ENCODE measurements at regions not wholly inside any gene's neighbourhood (a gene's known extent, or its start where the extent isn't known, plus 50 kb on each side); places are given as distances from the start of the nearest gene placed in this dataset.

DNA sequence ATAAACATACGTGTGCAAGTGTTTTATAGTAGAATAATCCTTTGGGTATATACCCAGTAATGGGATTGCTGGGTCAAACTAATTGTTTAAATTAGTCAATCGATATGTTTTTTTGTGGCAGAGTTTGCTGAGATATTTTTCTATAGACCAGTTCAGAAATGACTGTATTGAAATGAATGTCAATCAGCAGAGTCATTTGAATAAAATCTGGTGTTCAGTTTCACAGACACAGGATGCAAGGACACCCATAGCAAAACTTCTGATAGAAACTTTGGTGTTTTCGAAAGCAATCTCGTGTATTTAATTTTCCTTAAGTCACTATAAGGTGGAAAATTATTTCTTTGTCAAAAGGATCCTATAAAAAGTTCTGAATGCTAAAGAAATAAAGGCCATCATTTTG is 434.4 kb downstream of the RAP2B start (continued):
- no peak for TF ChIP-seq CREM (CRISPR knock-in tag; IDR thresholded peaks at IDR 0.05)
- TF ChIP-seq KAT7 (CRISPR knock-in tag; IDR thresholded peaks at IDR 0.05; ENCODE audit: borderline replicate concordance), result no peak
- TF ChIP-seq ZNF219 (CRISPR knock-in tag; IDR thresholded peaks at IDR 0.05; ENCODE audit: borderline replicate concordance), result no peak
- no peak for TF ChIP-seq NFE2L1 (CRISPR knock-in tag; IDR thresholded peaks at IDR 0.05)
- no peak for TF ChIP-seq JAZF1 (CRISPR knock-in tag; IDR thresholded peaks at IDR 0.05)
- TF ChIP-seq ZNF121 (CRISPR knock-in tag; IDR thresholded peaks at IDR 0.05), result no peak
- TF ChIP-seq, protein P1, sequence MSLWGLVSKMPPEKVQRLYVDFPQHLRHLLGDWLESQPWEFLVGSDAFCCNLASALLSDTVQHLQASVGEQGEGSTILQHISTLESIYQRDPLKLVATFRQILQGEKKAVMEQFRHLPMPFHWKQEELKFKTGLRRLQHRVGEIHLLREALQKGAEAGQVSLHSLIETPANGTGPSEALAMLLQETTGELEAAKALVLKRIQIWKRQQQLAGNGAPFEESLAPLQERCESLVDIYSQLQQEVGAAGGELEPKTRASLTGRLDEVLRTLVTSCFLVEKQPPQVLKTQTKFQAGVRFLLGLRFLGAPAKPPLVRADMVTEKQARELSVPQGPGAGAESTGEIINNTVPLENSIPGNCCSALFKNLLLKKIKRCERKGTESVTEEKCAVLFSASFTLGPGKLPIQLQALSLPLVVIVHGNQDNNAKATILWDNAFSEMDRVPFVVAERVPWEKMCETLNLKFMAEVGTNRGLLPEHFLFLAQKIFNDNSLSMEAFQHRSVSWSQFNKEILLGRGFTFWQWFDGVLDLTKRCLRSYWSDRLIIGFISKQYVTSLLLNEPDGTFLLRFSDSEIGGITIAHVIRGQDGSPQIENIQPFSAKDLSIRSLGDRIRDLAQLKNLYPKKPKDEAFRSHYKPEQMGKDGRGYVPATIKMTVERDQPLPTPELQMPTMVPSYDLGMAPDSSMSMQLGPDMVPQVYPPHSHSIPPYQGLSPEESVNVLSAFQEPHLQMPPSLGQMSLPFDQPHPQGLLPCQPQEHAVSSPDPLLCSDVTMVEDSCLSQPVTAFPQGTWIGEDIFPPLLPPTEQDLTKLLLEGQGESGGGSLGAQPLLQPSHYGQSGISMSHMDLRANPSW (CRISPR knock-in tag; conservative IDR thresholded peaks at IDR 0.05; ENCODE audit: low read depth), result no peak
- TF ChIP-seq ZBTB21 (CRISPR knock-in tag; IDR thresholded peaks at IDR 0.05; ENCODE audit: borderline replicate concordance), result no peak

DNA sequence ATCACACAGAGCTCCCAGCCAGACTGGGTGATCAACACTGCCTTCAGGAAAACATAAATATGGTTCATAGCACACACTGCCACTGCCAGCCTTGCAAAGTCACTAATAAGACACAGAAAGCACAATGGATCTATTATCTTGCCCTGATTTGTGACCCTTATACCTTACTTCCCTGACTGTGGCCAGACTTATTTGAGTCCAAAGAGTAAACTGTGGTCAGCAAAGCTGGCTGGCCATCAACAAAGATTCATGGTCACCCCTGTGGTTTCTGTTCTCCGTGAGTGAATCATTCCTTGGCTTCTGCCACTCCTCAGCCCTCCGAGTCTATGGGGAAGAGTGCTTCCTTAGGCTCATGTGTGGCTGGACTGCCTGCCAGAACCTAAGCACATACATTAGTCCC is 437.7 kb downstream of the RAP2B start:
- Mint-ChIP-seq H3K9me3 (0 out of 2 replicates have a peak, but pooled peaks cover 4% of the 10 kb centered on the region), H3K27me3 (ENCODE audit: low read depth) (no peaks in the 10 kb centered on the region), H3K4me1 (0 out of 2 replicates have a peak, but pooled peaks cover 3% of the 10 kb centered on the region), H3K27ac (no peak overlapping the region), H3K36me3 (no peaks in the 10 kb centered on the region), H3K4me3 (no peak overlapping the region)
- ATAC-seq (no peak), DNase-seq (ENCODE audit: low spot score) (no peak)
- ChIA-PET CTCF (no interaction called here), POLR2A (no interaction called here)
- TF ChIP-seq, protein P2, sequence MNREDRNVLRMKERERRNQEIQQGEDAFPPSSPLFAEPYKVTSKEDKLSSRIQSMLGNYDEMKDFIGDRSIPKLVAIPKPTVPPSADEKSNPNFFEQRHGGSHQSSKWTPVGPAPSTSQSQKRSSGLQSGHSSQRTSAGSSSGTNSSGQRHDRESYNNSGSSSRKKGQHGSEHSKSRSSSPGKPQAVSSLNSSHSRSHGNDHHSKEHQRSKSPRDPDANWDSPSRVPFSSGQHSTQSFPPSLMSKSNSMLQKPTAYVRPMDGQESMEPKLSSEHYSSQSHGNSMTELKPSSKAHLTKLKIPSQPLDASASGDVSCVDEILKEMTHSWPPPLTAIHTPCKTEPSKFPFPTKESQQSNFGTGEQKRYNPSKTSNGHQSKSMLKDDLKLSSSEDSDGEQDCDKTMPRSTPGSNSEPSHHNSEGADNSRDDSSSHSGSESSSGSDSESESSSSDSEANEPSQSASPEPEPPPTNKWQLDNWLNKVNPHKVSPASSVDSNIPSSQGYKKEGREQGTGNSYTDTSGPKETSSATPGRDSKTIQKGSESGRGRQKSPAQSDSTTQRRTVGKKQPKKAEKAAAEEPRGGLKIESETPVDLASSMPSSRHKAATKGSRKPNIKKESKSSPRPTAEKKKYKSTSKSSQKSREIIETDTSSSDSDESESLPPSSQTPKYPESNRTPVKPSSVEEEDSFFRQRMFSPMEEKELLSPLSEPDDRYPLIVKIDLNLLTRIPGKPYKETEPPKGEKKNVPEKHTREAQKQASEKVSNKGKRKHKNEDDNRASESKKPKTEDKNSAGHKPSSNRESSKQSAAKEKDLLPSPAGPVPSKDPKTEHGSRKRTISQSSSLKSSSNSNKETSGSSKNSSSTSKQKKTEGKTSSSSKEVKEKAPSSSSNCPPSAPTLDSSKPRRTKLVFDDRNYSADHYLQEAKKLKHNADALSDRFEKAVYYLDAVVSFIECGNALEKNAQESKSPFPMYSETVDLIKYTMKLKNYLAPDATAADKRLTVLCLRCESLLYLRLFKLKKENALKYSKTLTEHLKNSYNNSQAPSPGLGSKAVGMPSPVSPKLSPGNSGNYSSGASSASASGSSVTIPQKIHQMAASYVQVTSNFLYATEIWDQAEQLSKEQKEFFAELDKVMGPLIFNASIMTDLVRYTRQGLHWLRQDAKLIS (CRISPR knock-in tag; IDR thresholded peaks at IDR 0.05; ENCODE audit: borderline replicate concordance), result no peak
- no peak for TF ChIP-seq NFE2L1 (CRISPR knock-in tag; IDR thresholded peaks at IDR 0.05)

- Mint-ChIP-seq H3K4me3 (no peak overlapping the region), H3K27ac (no peak overlapping the region), H3K36me3 (no peaks in the 10 kb centered on the region), H3K27me3 (ENCODE audit: low read depth) (no peaks in the 10 kb centered on the region), H3K9me3 (0 out of 2 replicates have a peak, but pooled peaks cover 4% of the 10 kb centered on the region), H3K4me1 (0 out of 2 replicates have a peak, but pooled peaks cover 3% of the 10 kb centered on the region)
- DNase-seq (ENCODE audit: low spot score) (no peak), ATAC-seq (no peak)
- CTCF ChIA-PET, result no interaction called here
- POLR2A ChIA-PET, result interaction anchor here (0.6 kb wide), 1 partner anchor 358 kb away, joined by 3 read pairs; no protein-coding TSS in a partner anchor
- TF ChIP-seq CREM (CRISPR knock-in tag; IDR thresholded peaks at IDR 0.05), result no peak
- no peak for TF ChIP-seq IRF1 (CRISPR knock-in tag; IDR thresholded peaks at IDR 0.05)
- TF ChIP-seq NR2C2 (CRISPR knock-in tag; IDR thresholded peaks at IDR 0.05), result no peak
- no peak for TF ChIP-seq TCF7 (CRISPR knock-in tag; IDR thresholded peaks at IDR 0.05; ENCODE audit: low read depth)
- TF ChIP-seq, protein P3, sequence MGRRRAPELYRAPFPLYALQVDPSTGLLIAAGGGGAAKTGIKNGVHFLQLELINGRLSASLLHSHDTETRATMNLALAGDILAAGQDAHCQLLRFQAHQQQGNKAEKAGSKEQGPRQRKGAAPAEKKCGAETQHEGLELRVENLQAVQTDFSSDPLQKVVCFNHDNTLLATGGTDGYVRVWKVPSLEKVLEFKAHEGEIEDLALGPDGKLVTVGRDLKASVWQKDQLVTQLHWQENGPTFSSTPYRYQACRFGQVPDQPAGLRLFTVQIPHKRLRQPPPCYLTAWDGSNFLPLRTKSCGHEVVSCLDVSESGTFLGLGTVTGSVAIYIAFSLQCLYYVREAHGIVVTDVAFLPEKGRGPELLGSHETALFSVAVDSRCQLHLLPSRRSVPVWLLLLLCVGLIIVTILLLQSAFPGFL (CRISPR knock-in tag; IDR thresholded peaks at IDR 0.05; ENCODE audit: borderline replicate concordance), result no peak
- no peak for TF ChIP-seq RELA (CRISPR knock-in tag; IDR thresholded peaks at IDR 0.05; ENCODE audit: borderline replicate concordance)
- no peak for TF ChIP-seq ATF1 (CRISPR knock-in tag; IDR thresholded peaks at IDR 0.05)
- TF ChIP-seq HMGXB4 (CRISPR knock-in tag; IDR thresholded peaks at IDR 0.05), result no peak
- no peak for TF ChIP-seq SMAD4 (CRISPR knock-in tag; IDR thresholded peaks at IDR 0.05)
- TF ChIP-seq, protein P4, sequence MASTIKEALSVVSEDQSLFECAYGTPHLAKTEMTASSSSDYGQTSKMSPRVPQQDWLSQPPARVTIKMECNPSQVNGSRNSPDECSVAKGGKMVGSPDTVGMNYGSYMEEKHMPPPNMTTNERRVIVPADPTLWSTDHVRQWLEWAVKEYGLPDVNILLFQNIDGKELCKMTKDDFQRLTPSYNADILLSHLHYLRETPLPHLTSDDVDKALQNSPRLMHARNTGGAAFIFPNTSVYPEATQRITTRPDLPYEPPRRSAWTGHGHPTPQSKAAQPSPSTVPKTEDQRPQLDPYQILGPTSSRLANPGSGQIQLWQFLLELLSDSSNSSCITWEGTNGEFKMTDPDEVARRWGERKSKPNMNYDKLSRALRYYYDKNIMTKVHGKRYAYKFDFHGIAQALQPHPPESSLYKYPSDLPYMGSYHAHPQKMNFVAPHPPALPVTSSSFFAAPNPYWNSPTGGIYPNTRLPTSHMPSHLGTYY (CRISPR knock-in tag; IDR thresholded peaks at IDR 0.05), result no peak
- no peak for TF ChIP-seq ATF6 (CRISPR knock-in tag; IDR thresholded peaks at IDR 0.05)
Observed at GRCh38 chr3:153600896-153601295, 438.9 kb downstream of the RAP2B start.

Measured in WTC11 (cell line).